ENCODE measurements at regions not wholly inside any gene's neighbourhood (a gene's known extent, or its start where the extent isn't known, plus 50 kb on each side); places are given as distances from the start of the nearest gene placed in this dataset.
"Not testable (repeated sequence)": the region's sequence is repeated elsewhere in the genome, so short reads cannot be mapped to it uniquely, and the experiment has no call there.

DNA sequence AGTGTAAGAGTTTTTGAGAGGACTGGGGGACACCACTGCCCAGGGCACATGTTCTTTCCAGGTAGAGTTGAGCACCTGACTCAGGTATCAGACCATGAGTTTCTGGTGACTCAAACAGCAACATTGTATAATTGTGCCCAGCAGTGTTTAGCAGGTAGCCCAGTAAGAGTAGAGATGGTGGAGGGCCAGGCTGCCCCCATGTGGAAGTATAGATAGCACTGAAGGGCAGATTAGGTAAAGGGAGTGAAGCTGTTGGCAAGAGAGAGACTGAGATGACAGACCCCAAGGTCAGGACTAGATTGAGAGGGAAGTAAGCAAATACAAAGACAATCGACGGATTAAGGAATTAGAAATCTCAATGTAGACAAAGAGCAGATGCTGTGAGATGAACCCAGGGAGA, 74.6 kb downstream of the TRIM42 start:
- DNase-seq = no peak

GRCh38 chr3:140753865-140754754, 76.2 kb downstream of the TRIM42 start:
- no peak for DNase-seq

- no peak for DNase-seq
These were observed 77.1 kb downstream of the TRIM42 start for GRCh38 chr3:140754936-140755335.

DNA sequence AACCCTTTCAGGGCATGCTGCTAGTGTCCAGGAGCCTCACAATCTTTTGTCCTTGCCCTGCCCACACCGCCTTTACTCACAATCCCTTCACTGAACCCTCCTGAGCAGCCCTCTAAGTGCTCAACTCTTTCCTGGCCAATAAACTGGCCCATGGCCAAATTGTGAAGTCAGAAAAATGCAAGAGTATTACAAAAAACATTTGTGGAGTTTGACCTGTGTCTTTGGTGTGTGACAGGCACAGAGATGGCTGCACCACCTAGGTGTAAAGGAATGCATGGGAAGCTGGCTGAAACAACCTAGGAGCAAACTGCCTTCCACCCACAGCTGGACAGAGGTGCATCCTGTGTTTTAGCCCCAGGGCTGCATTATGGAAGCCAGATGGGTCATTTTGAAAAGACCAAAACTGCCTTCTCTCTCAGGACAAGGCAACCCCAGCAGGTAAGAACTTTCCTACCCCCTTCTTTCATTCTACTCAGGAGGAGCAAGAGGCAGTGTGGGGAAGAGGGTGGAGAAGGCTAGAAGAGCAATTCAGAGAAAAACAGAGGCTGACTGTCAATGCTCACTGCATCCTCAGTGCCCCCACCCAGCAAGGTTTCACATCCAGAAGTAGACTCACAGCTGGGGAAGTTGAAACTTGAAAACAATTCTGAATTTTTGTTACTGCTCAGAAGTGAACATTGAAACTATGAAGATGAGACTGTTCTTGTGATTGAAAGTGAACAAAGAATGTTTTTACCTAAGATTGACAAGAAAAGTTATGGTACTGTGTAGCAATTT, 78.6 kb downstream of the TRIM42 start:
- no peak for DNase-seq

- DNase-seq = no peak
These were observed 81.1 kb downstream of the TRIM42 start for GRCh38 chr3:140758791-140759444.

DNA sequence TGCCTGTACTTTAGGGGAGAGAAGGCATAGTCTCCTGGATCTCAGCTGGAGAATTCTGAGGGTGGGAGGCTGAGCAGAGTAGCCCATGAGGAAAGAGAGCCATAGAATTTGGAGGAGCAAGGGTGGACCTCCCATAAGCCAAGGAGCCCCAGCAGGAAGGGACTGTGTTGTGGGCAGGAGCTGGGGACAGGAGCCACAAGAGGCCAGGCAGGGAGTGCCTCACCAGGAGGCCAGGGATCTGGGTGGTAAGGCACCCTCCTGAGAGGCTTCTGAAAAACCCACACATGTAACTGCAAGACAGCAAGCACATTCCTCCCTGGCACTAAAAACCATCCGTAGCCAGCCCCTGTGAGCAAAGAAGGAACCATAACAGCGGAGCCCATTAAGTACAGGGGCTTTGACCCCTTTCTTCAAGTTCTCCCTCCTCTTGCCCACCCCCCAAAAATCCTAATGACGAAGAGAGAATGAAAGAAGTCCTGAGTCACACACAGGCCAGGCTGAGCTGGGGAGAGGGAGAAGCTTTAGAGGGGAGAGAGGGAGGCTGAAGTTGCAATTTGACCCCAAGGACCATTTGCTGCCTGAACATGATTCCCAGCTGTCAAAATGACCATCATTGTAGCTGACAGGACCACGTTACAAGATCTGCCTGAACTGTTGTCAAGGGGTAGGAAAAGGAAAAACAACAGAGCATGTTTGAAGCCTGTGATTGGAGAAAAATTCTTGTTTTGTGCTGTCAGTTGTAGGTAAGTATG, 82.6 kb downstream of the TRIM42 start:
- DNase-seq = no peak

DNA sequence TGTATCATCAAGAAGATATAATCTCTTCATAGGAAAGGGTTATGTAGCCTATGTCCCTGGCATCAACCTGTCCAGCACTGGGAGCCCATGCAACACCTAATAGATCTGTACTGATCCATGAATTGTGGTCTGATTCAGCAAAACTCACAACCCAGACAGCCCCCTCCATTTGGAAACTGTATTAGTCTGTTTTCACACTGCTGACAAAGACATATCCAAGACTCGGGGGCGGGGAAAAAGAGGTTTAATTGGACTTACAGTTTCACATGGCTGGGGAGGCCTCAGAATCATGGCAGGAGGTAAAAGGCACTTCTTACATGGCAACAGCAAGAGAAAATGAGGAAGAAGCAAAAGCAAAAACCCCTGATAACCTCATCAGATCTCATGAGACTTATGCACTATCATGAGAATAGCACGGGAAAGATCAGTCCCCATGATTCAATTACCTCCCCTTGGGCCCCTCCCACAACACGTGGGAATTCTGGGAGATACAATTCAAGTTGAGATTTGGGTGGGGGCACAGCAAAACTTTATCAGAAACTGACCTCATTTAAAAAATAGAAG, 83.3 kb downstream of the TRIM42 start:
- no peak for DNase-seq

GRCh38 chr3:140762746-140763145, 84.9 kb downstream of the TRIM42 start:
- no peak for DNase-seq

- no peak for DNase-seq
These were observed 85.7 kb downstream of the TRIM42 start for GRCh38 chr3:140763532-140763931.

GRCh38 chr3:140765246-140765645, 87.4 kb downstream of the TRIM42 start:
- DNase-seq = no peak

GRCh38 chr3:140766465-140766864, 88.6 kb downstream of the TRIM42 start:
- no peak for DNase-seq

DNA sequence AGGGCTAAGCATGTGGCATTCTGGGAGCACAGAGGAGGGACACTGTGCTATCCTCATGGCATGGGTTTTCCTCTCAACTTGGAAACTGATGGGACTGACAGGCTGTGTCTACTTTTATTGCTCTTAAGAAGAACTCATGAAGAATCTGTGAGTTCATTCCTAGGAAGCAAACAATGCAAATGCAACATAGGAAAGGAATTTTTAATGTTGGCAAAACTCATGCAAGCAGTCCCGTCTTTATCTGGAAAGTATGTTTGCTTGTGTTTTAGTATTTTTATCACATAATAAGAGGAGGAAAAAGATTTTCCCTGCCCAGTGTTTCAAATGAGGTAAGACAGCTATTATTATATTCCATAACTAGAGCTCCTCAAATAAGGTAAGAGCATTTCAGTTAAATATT, 89.7 kb downstream of the TRIM42 start:
- no peak for DNase-seq

- no peak for DNase-seq
These were observed 91.1 kb downstream of the TRIM42 start for GRCh38 chr3:140768941-140769340.

DNA sequence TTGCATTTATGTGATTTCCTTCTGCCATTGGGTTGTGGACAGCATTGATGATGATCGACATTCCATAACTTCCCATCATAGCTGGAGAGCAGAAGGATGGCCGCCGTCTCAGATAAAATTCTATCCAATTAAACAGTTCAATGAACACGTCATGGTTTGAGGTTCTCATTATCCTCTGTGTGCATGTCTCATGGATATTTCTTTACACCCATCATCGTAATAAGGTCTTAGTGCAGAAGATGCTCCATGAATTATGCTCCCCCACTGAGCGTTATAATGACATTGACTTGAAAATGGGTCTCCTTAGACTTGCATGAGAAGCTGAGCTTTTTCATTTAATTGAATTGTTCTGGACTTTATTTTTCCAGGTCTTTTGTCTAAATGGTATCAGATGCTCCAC, 92.1 kb downstream of the TRIM42 start:
- no peak for DNase-seq

GRCh38 chr3:140770977-140771667, 93.3 kb downstream of the TRIM42 start:
- DNase-seq = no peak

- no peak for DNase-seq
These were observed 99.9 kb downstream of the TRIM42 start for GRCh38 chr3:140777631-140778233.

- no peak for DNase-seq
These were observed 113.5 kb downstream of the TRIM42 start for GRCh38 chr3:140791368-140791767.

DNA sequence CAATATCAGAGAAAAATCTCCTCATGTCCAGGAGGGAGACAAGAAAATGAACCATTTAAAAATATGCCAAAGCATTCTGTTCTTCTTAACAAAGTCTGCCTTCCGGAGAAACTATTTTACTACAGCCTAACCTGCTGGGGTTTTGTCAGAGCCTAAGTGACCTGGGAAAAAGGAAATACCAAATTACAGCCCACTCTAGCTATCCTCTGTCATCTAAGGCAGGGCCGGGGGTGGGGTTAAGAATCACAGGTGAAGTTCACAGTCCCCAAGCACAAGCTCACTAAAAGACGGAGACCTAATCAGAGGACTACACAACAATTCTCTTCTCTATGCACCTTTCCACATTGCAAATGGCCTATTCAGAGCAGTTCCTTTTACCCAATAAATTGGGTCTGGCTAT, 116.6 kb downstream of the TRIM42 start:
- no peak for DNase-seq

DNA sequence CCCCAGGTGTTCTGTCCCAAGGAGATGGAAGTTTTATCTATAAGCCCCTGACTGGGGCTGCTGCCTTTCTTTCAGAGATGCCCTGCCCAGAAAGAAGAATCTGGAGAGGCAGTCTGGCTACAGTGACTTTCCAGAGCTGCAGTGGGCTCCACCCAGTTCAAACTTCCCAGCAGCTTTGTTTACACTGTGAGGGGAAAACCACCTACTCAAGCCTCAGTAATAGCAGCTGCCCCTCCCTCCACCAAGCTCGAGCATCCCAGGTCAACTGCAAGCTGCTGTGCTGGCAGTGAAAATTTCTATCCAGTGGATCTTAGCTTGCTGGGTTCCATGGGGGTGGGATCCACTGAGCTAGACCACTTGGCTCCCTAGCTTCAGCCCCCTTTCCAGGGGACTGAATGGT, 125.0 kb downstream of the TRIM42 start:
- DNase-seq = not testable (repeated sequence)

GRCh38 chr3:140809316-140809715, 131.5 kb downstream of the TRIM42 start:
- DNase-seq = no peak

Data from activated T-cell treated with anti-CD3 and anti-CD28 coated beads, Interleukin-2, amount 50 U/mL, for 1 hour (primary cell).